H1 (cell line): ENCODE measurements at regions not wholly inside any gene's neighbourhood (a gene's known extent, or its start where the extent isn't known, plus 50 kb on each side); places are given as distances from the start of the nearest gene placed in this dataset.
"Not testable (repeated sequence)": the region's sequence is repeated elsewhere in the genome, so short reads cannot be mapped to it uniquely, and the experiment has no call there.

Experiments
- CTCF ChIA-PET: fragments of 300-600 bp; sonication (Branson Sonifier 250); formaldehyde crosslinking; loops from one replicate; lab custom pipeline; 2021; ENCODE audit not compliant: partially characterized antibody; lab: Charles Lee
- POLR2A ChIA-PET: fragments of 300-600 bp; sonication (Branson Sonifier 250); formaldehyde crosslinking; loops from one replicate; lab custom pipeline; 2021; ENCODE audit warnings: inconsistent platforms; ENCODE audit not compliant: partially characterized antibody; lab: Charles Lee
- DNase-seq, 2 experiments: peaks; one replicate each; pipeline versions ENCODE4 v3.0.0 to v3.0.0-alpha.2; 2010 to 2022; ENCODE audit warnings: low spot score in 2 of 2, low read depth in 1 of 2, mixed read lengths in 1 of 2
- FAIRE-seq: peaks from 2 replicates; lab custom pipeline; 2011; peaks lifted over from hg19 to GRCh38; lab: Jason Lieb, UNC
- H2AFZ ChIP-seq: 2 replicates; pipeline ENCODE4 v1.8.1; 2012; ENCODE audit warnings: low read length, inconsistent platforms
- H2AK5ac ChIP-seq: 2 replicates; pipeline ENCODE4 v1.6.1; 2013; ENCODE audit warnings: low read depth, low read length
- H2BK120ac ChIP-seq: replicated peaks from 2 replicates; pipeline ENCODE3; 2013; ENCODE audit warnings: low read depth, low read length, inconsistent platforms
- H2BK12ac ChIP-seq: 2 replicates; pipeline ENCODE4 v1.6.1; 2013; ENCODE audit warnings: low read depth, low read length
- H2BK15ac ChIP-seq: 2 replicates; pipeline ENCODE4 v1.6.1; 2013; ENCODE audit warnings: low read length
- H2BK20ac ChIP-seq: 2 replicates; pipeline ENCODE4 v1.6.1; 2013; ENCODE audit warnings: low read length
- H2BK5ac ChIP-seq: 2 replicates; pipeline ENCODE4 v1.6.1; 2013; ENCODE audit warnings: low read depth, low read length
- H3K14ac ChIP-seq: 2 replicates; pipeline ENCODE4 v1.6.1; 2013; ENCODE audit warnings: inconsistent platforms; ENCODE audit not compliant: insufficient read length
- H3K18ac ChIP-seq: 2 replicates; pipeline ENCODE4 v1.6.1; 2013; ENCODE audit warnings: low read length; ENCODE audit errors: extremely low read depth
- H3K23ac ChIP-seq: 2 replicates; pipeline ENCODE4 v1.6.1; 2013; ENCODE audit warnings: inconsistent platforms; ENCODE audit not compliant: insufficient read length
- H3K23me2 ChIP-seq: 2 replicates; pipeline ENCODE4 v1.6.1; 2013; ENCODE audit warnings: low read depth, low read length
- H3K27ac ChIP-seq: 2 replicates; pipeline ENCODE4 v1.6.1; 2011; ENCODE audit warnings: low read depth, low read length, inconsistent platforms
- H3K27me3 ChIP-seq, 4 experiments: replicated peaks in 1 of 4; 1 replicate in 1 of 4; 2 replicates in 3 of 4; pipeline versions ENCODE4 v1.6.1 to v1.8.1; 2011 to 2013; ENCODE audit warnings: low read length in 3 of 4, mild to moderate bottlenecking in 3 of 4, inconsistent platforms in 2 of 4, mixed read lengths in 2 of 4, moderate library complexity in 1 of 4; ENCODE audit not compliant: control insufficient read depth in 3 of 4, insufficient read depth in 3 of 4; ENCODE audit errors: extremely low read depth in 1 of 4
- H3K36me3 ChIP-seq, 4 experiments: 2 replicates each; pipeline versions ENCODE4 v1.6.1 to v1.8.1; 2011 to 2013; ENCODE audit warnings: mild to moderate bottlenecking in 4 of 4, low read length in 3 of 4, moderate library complexity in 2 of 4, control low read depth in 1 of 4, inconsistent platforms in 1 of 4; ENCODE audit not compliant: insufficient read depth in 4 of 4, control insufficient read depth in 2 of 4
- H3K4ac ChIP-seq: replicated peaks from 2 replicates; pipeline ENCODE3; 2013; ENCODE audit warnings: low read length, low read depth, mixed read lengths, inconsistent platforms; ENCODE audit not compliant: insufficient read length
- H3K4me1 ChIP-seq, 4 experiments: replicated peaks in 1 of 4; 1 replicate in 1 of 4; 2 replicates in 3 of 4; pipeline versions ENCODE4 v1.6.1 to v1.8.1; 2011 to 2013; ENCODE audit warnings: low read length in 3 of 4, inconsistent platforms in 2 of 4, mixed read lengths in 1 of 4; ENCODE audit not compliant: insufficient read depth in 4 of 4, control insufficient read depth in 3 of 4
- H3K4me2 ChIP-seq, 2 experiments: 2 replicates each; pipeline versions ENCODE4 v1.6.1 to v1.8.1; 2011 to 2013; ENCODE audit warnings: low read depth in 2 of 2, low read length in 2 of 2, control low read depth in 1 of 2, inconsistent platforms in 1 of 2, mild to moderate bottlenecking in 1 of 2; ENCODE audit not compliant: insufficient read depth in 1 of 2
- H3K4me3 ChIP-seq, 4 experiments: fragments of 200-600, 300-600 bp in 1 of 4; sonication (generic), shearing (Covaris generic), sonication (Bioruptor Twin) in 1 of 4; 2 replicates each; pipeline versions ENCODE4 v1.5.1 to v1.8.1; 2011 to 2016; ENCODE audit warnings: low read length in 4 of 4, low read depth in 3 of 4, control low read depth in 2 of 4, inconsistent platforms in 2 of 4, mild to moderate bottlenecking in 2 of 4, mixed read lengths in 1 of 4, moderate library complexity in 1 of 4; ENCODE audit not compliant: insufficient read depth in 2 of 4; ENCODE audit errors: extremely low read depth in 1 of 4
- H3K56ac ChIP-seq: replicated peaks from 2 replicates; pipeline ENCODE3; 2013; ENCODE audit warnings: low read depth, mild to moderate bottlenecking, mixed read lengths, low read length, inconsistent platforms; ENCODE audit not compliant: insufficient read length
- H3K79me1 ChIP-seq: 2 replicates; pipeline ENCODE4 v1.6.1; 2013; ENCODE audit warnings: low read depth, low read length, control low read depth
- H3K79me2 ChIP-seq, 2 experiments: 2 replicates each; pipeline versions ENCODE4 v1.6.1 to v1.8.1; 2012 to 2013; ENCODE audit warnings: low read length in 2 of 2, mild to moderate bottlenecking in 2 of 2, inconsistent platforms in 1 of 2; ENCODE audit not compliant: insufficient read depth in 2 of 2, control insufficient read depth in 1 of 2
- H3K9ac ChIP-seq, 4 experiments: replicated peaks in 1 of 4; 1 replicate in 1 of 4; 2 replicates in 3 of 4; pipeline versions ENCODE4 v1.6.1 to v1.8.1; 2011 to 2013; ENCODE audit warnings: low read depth in 3 of 4, low read length in 3 of 4, control low read depth in 2 of 4, mild to moderate bottlenecking in 2 of 4, moderate library complexity in 2 of 4, inconsistent platforms in 1 of 4; ENCODE audit errors: extremely low read depth in 1 of 4
- H3K9me3 ChIP-seq, 2 experiments: 2 replicates each; pipeline versions ENCODE4 v1.6.1 to v1.8.1; 2012 to 2013; ENCODE audit warnings: mild to moderate bottlenecking in 2 of 2, moderate library complexity in 2 of 2, control low read depth in 1 of 2, inconsistent platforms in 1 of 2, low read depth in 1 of 2, low read length in 1 of 2, mixed read lengths in 1 of 2; ENCODE audit not compliant: insufficient read depth in 2 of 2
- H4K20me1 ChIP-seq, 2 experiments: replicated peaks in 1 of 2; 2 replicates each; pipeline versions ENCODE3 to v1.8.1; 2011 to 2013; ENCODE audit warnings: inconsistent platforms in 2 of 2, low read length in 2 of 2, mild to moderate bottlenecking in 1 of 2; ENCODE audit not compliant: insufficient read depth in 2 of 2, control insufficient read depth in 1 of 2
- H4K5ac ChIP-seq: 2 replicates; pipeline ENCODE4 v1.6.1; 2013; ENCODE audit warnings: low read length, low read depth, mixed read lengths, inconsistent platforms; ENCODE audit not compliant: insufficient read length
- H4K8ac ChIP-seq: 2 replicates; pipeline ENCODE4 v1.8.0; 2013; ENCODE audit warnings: mild to moderate bottlenecking, moderate library complexity, low read length, inconsistent platforms; ENCODE audit not compliant: insufficient read depth; ENCODE audit errors: extremely low read depth
- H4K91ac ChIP-seq: replicated peaks from 2 replicates; pipeline ENCODE3; 2013; ENCODE audit warnings: low read length, mixed read lengths, inconsistent platforms; ENCODE audit not compliant: insufficient read length
- WGBS, 2 experiments: shearing (Covaris generic) in 1 of 2; methylation state at CpG; one replicate each; pipeline versions ENCODE4 v1.1.6 to v1.1.7; 2013 to 2015; ENCODE audit warnings: low lambda C conversion rate in 2 of 2, mixed read lengths in 2 of 2, inconsistent platforms in 1 of 2, low coverage in 1 of 2, missing lambda C conversion rate in 1 of 2; ENCODE audit not compliant: insufficient replicate concordance in 2 of 2, insufficient coverage in 1 of 2, insufficient read length in 1 of 2; ENCODE audit errors: extremely low coverage in 1 of 2, missing lambda C conversion rate in 1 of 2; 5-methylcytosine and 5-hydroxymethylcytosine counted together

DNA sequence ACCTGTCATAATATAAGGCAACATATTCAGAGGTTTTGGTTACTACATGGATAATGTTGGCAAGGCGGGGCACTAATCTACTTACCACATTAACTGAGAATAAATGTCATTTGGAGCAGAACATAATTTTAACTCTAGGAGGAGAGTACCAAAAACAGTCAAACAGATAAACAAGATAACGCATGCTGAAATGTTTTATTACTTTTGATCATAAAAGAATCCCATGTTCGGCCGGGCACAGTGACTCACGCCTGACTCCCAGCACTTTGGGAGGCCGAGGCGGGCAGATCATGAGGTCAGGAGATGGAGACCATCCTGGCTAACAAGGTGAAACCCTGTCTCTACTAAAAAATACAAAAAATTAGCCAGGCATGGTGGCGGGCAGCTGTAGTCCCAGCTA, 173.8 kb upstream of the NUDT12 start:
- H4K20me1 ChIP-seq, H4K8ac ChIP-seq, FAIRE-seq, H2BK15ac ChIP-seq, H4K5ac ChIP-seq, H3K36me3 ChIP-seq, DNase-seq, H3K4ac ChIP-seq, H3K27ac ChIP-seq, H2BK12ac ChIP-seq, H3K79me1 ChIP-seq, H3K23ac ChIP-seq, H3K18ac ChIP-seq, H3K56ac ChIP-seq, H2AK5ac ChIP-seq, H3K4me2 ChIP-seq, H3K23me2 ChIP-seq, H3K4me3 ChIP-seq, POLR2A ChIA-PET, H3K14ac ChIP-seq, H3K9me3 ChIP-seq, H3K27me3 ChIP-seq, H2BK5ac ChIP-seq, H3K4me1 ChIP-seq, H2BK20ac ChIP-seq, H2BK120ac ChIP-seq, H2AFZ ChIP-seq, H4K91ac ChIP-seq, H3K9ac ChIP-seq, H3K79me2 ChIP-seq: not testable (repeated sequence)
- 85% methylated on average over 8 of the region's 8 CpGs; no CpG with 5 or more reads in 1 of the 2 experiments for WGBS, 2 experiments
- CTCF ChIA-PET, result interaction anchor here (0.7 to 1.0 kb wide), 3 partner anchors 126 to 537 kb away, joined by 3 to 4 read pairs (median 3); no protein-coding TSS in a partner anchor
